ENCODE measurements at regions not wholly inside any gene's neighbourhood (a gene's known extent, or its start where the extent isn't known, plus 50 kb on each side); places are given as distances from the start of the nearest gene placed in this dataset.

DNA sequence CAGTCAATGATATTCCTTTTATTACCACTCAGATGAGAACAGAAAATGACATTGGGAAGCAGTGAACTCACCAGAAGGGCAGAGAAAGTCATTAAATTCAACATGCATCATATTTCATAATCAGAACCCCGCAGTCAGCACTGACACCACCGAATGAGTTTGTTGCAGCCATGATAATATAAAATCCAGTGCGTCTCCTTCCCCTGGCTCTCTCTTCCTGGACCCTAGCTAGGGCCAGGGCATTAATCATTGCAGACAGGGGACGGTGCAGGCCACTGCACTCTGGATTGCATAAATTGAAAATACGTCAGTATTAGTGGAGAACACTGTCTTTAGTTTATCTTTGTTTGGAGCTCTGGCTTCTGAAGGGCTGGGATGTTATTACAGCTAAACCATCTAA is 931.5 kb downstream of the TYW1 start:
- TF ChIP-seq POLR2A (IDR thresholded peaks at IDR 0.05), result no peak
- TF ChIP-seq, protein P1, sequence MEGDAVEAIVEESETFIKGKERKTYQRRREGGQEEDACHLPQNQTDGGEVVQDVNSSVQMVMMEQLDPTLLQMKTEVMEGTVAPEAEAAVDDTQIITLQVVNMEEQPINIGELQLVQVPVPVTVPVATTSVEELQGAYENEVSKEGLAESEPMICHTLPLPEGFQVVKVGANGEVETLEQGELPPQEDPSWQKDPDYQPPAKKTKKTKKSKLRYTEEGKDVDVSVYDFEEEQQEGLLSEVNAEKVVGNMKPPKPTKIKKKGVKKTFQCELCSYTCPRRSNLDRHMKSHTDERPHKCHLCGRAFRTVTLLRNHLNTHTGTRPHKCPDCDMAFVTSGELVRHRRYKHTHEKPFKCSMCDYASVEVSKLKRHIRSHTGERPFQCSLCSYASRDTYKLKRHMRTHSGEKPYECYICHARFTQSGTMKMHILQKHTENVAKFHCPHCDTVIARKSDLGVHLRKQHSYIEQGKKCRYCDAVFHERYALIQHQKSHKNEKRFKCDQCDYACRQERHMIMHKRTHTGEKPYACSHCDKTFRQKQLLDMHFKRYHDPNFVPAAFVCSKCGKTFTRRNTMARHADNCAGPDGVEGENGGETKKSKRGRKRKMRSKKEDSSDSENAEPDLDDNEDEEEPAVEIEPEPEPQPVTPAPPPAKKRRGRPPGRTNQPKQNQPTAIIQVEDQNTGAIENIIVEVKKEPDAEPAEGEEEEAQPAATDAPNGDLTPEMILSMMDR (IDR thresholded peaks at IDR 0.05), result no peak
